ENCODE measurements at regions not wholly inside any gene's neighbourhood (a gene's known extent, or its start where the extent isn't known, plus 50 kb on each side); places are given as distances from the start of the nearest gene placed in this dataset.
"Not testable (repeated sequence)": the region's sequence is repeated elsewhere in the genome, so short reads cannot be mapped to it uniquely, and the experiment has no call there.

GRCh38 chr9:63781817-63782439 is 1503.1 kb downstream of the FOXD4L5 start:
- CTCF ChIA-PET; RAD21 ChIA-PET (ENCODE audit: low non-redundant PET in 1 of 2, low total read pairs in 2 of 2, uncharacterized antibody in 2 of 2, unreplicated experiment in 2 of 2); DNase-seq (ENCODE audit: low read depth, low spot score); H3K79me2 ChIP-seq (ENCODE audit: insufficient read depth, low read length); H3K9ac ChIP-seq (ENCODE audit: low read length); H2AFZ ChIP-seq (ENCODE audit: low read depth, low read length, poor library complexity, severe bottlenecking); POLR2A ChIA-PET; H3K27ac ChIP-seq (ENCODE audit: low read depth, low read length); intact Hi-C loops (cut with micrococcal nuclease); H3K4me2 ChIP-seq (ENCODE audit: low read length); H3K27me3 ChIP-seq (ENCODE audit: insufficient read depth, low read length); H3K4me1 ChIP-seq (ENCODE audit: control insufficient read depth in 1 of 2, insufficient read depth in 2 of 2, low read length in 2 of 2); H3K36me3 ChIP-seq (ENCODE audit: control insufficient read depth in 1 of 2, insufficient read depth in 2 of 2, low read length in 2 of 2); BruUV-seq (replicated peaks); ATAC-seq; H3K4me3 ChIP-seq (replicated peaks in 1 of 2; ENCODE audit: low read depth in 1 of 2, low read length in 2 of 2); H4K20me1 ChIP-seq (ENCODE audit: insufficient read depth); H3K9me3 ChIP-seq (ENCODE audit: control insufficient read depth in 1 of 2, insufficient read depth in 1 of 2, low read depth in 1 of 2, low read length in 2 of 2); H3K9me2 ChIP-seq (ENCODE audit: insufficient read depth): not testable (repeated sequence)

GRCh38 chr9:63781390-63781789 is 1503.6 kb downstream of the FOXD4L5 start:
- ATAC-seq: not testable (repeated sequence)

GRCh38 chr9:63776220-63776619 is 1508.8 kb downstream of the FOXD4L5 start:
- H4K20me1 ChIP-seq (ENCODE audit: insufficient read depth); H3K9ac ChIP-seq (ENCODE audit: low read length); intact Hi-C loops (cut with micrococcal nuclease); H3K4me1 ChIP-seq (ENCODE audit: control insufficient read depth in 1 of 2, insufficient read depth in 2 of 2, low read length in 2 of 2); POLR2A ChIA-PET; H2AFZ ChIP-seq (ENCODE audit: low read depth, low read length, poor library complexity, severe bottlenecking); ATAC-seq; H3K27ac ChIP-seq (ENCODE audit: low read depth, low read length); CTCF ChIA-PET; H3K36me3 ChIP-seq (ENCODE audit: control insufficient read depth in 1 of 2, insufficient read depth in 2 of 2, low read length in 2 of 2); DNase-seq (ENCODE audit: low read depth, low spot score); H3K79me2 ChIP-seq (ENCODE audit: insufficient read depth, low read length); H3K27me3 ChIP-seq (ENCODE audit: insufficient read depth, low read length); H3K4me3 ChIP-seq (replicated peaks in 1 of 2; ENCODE audit: low read depth in 1 of 2, low read length in 2 of 2); H3K4me2 ChIP-seq (ENCODE audit: low read length); H3K9me3 ChIP-seq (ENCODE audit: control insufficient read depth in 1 of 2, insufficient read depth in 1 of 2, low read depth in 1 of 2, low read length in 2 of 2); BruUV-seq (replicated peaks); H3K9me2 ChIP-seq (ENCODE audit: insufficient read depth); RAD21 ChIA-PET (ENCODE audit: low non-redundant PET in 1 of 2, low total read pairs in 2 of 2, uncharacterized antibody in 2 of 2, unreplicated experiment in 2 of 2): not testable (repeated sequence)

More at GRCh38 chr9:63781390-63781789, 1503.6 kb downstream of the FOXD4L5 start:
- H3K9me3 ChIP-seq (ENCODE audit: control insufficient read depth in 1 of 2, insufficient read depth in 1 of 2, low read depth in 1 of 2, low read length in 2 of 2); RAD21 ChIA-PET (ENCODE audit: low non-redundant PET in 1 of 2, low total read pairs in 2 of 2, uncharacterized antibody in 2 of 2, unreplicated experiment in 2 of 2); intact Hi-C loops (cut with micrococcal nuclease); DNase-seq (ENCODE audit: low read depth, low spot score); H3K9me2 ChIP-seq (ENCODE audit: insufficient read depth); H4K20me1 ChIP-seq (ENCODE audit: insufficient read depth); H3K4me3 ChIP-seq (replicated peaks in 1 of 2; ENCODE audit: low read depth in 1 of 2, low read length in 2 of 2); H2AFZ ChIP-seq (ENCODE audit: low read depth, low read length, poor library complexity, severe bottlenecking); H3K9ac ChIP-seq (ENCODE audit: low read length); H3K4me1 ChIP-seq (ENCODE audit: control insufficient read depth in 1 of 2, insufficient read depth in 2 of 2, low read length in 2 of 2); POLR2A ChIA-PET; H3K4me2 ChIP-seq (ENCODE audit: low read length); H3K79me2 ChIP-seq (ENCODE audit: insufficient read depth, low read length); BruUV-seq (replicated peaks); H3K36me3 ChIP-seq (ENCODE audit: control insufficient read depth in 1 of 2, insufficient read depth in 2 of 2, low read length in 2 of 2); H3K27me3 ChIP-seq (ENCODE audit: insufficient read depth, low read length); CTCF ChIA-PET; H3K27ac ChIP-seq (ENCODE audit: low read depth, low read length): not testable (repeated sequence)

- H3K27me3 ChIP-seq (ENCODE audit: insufficient read depth, low read length); H3K9ac ChIP-seq (ENCODE audit: low read length); H2AFZ ChIP-seq (ENCODE audit: low read depth, low read length, poor library complexity, severe bottlenecking); DNase-seq (ENCODE audit: low read depth, low spot score); intact Hi-C loops (cut with micrococcal nuclease); H3K4me2 ChIP-seq (ENCODE audit: low read length); H3K4me1 ChIP-seq (ENCODE audit: control insufficient read depth in 1 of 2, insufficient read depth in 2 of 2, low read length in 2 of 2); H3K27ac ChIP-seq (ENCODE audit: low read depth, low read length); H3K9me2 ChIP-seq (ENCODE audit: insufficient read depth); ATAC-seq; H3K36me3 ChIP-seq (ENCODE audit: control insufficient read depth in 1 of 2, insufficient read depth in 2 of 2, low read length in 2 of 2); H3K4me3 ChIP-seq (replicated peaks in 1 of 2; ENCODE audit: low read depth in 1 of 2, low read length in 2 of 2); H3K79me2 ChIP-seq (ENCODE audit: insufficient read depth, low read length); H3K9me3 ChIP-seq (ENCODE audit: control insufficient read depth in 1 of 2, insufficient read depth in 1 of 2, low read depth in 1 of 2, low read length in 2 of 2); CTCF ChIA-PET; BruUV-seq (replicated peaks); RAD21 ChIA-PET (ENCODE audit: low non-redundant PET in 1 of 2, low total read pairs in 2 of 2, uncharacterized antibody in 2 of 2, unreplicated experiment in 2 of 2); POLR2A ChIA-PET; H4K20me1 ChIP-seq (ENCODE audit: insufficient read depth): not testable (repeated sequence)
Measured at GRCh38 chr9:63775092-63775426, 1510.0 kb downstream of the FOXD4L5 start.
